Naive thymus-derived CD4-positive, alpha-beta T cell (primary cell): ENCODE measurements at regions not wholly inside any gene's neighbourhood (a gene's known extent, or its start where the extent isn't known, plus 50 kb on each side); places are given as distances from the start of the nearest gene placed in this dataset.

Experiments used
- ATAC-seq: fragments of 150-1000 bp; cut with Tn5 transposase; 2 replicates; pipeline ENCODE4 v1.10.0; 2021; ENCODE audit warnings: mild to moderate bottlenecking, moderate library complexity
- CTCF ChIA-PET: fragments of 350-600 bp; sonication (Branson Sonifier 250); formaldehyde crosslinking; loops from one replicate; lab custom pipeline; 2021; ENCODE audit warnings: antibody characterized with exemption; lab: Charles Lee
- POLR2A ChIA-PET: fragments of 350-600 bp; sonication (Branson Sonifier 250); formaldehyde crosslinking; loops from one replicate; lab custom pipeline; 2021; ENCODE audit warnings: antibody characterized with exemption, inconsistent platforms; lab: Charles Lee
- DNase-seq, 9 donors: peaks; one replicate each; pipeline versions ENCODE4 v3.0.0 to v3.0.0-alpha.2; 2020 to 2022; ENCODE audit warnings: mixed read lengths in 1 of 9
- H3K27ac ChIP-seq: one replicate; pipeline ENCODE4 v1.7.0; 2013; ENCODE audit warnings: mild to moderate bottlenecking, low read depth, low read length, moderate library complexity
- H3K27me3 ChIP-seq, 2 donors: one replicate each; pipeline ENCODE4 v1.7.0; 2013; ENCODE audit warnings: low read length in 2 of 2, mild to moderate bottlenecking in 2 of 2, moderate library complexity in 2 of 2; ENCODE audit not compliant: control insufficient read depth in 2 of 2, insufficient read depth in 2 of 2
- H3K36me3 ChIP-seq, 3 experiments: 1 replicate in 2 of 3; 2 replicates in 1 of 3; pipeline ENCODE4 v1.7.0; 2013; ENCODE audit warnings: low read length in 3 of 3, mild to moderate bottlenecking in 3 of 3, moderate library complexity in 1 of 3; ENCODE audit not compliant: insufficient read depth in 3 of 3, control insufficient read depth in 2 of 3
- H3K4me1 ChIP-seq, 2 donors: one replicate each; pipeline ENCODE4 v1.7.0; 2013; ENCODE audit warnings: low read length in 2 of 2, mild to moderate bottlenecking in 2 of 2, moderate library complexity in 1 of 2; ENCODE audit not compliant: control insufficient read depth in 2 of 2, insufficient read depth in 2 of 2
- H3K4me3 ChIP-seq: 2 replicates; pipeline ENCODE4 v1.7.0; 2013; ENCODE audit warnings: mild to moderate bottlenecking, low read length
- H3K9me3 ChIP-seq, 3 experiments: 1 replicate in 2 of 3; 2 replicates in 1 of 3; pipeline ENCODE4 v1.7.0; 2013; ENCODE audit warnings: low read length in 3 of 3; ENCODE audit not compliant: control insufficient read depth in 2 of 3
- H3K27ac Mint-ChIP-seq, 9 donors: one replicate each; pipeline ENCODE4 v1.8.0; 2020 to 2022; ENCODE audit warnings: mixed read lengths in 9 of 9, mild to moderate bottlenecking in 8 of 9, moderate library complexity in 5 of 9, inconsistent platforms in 2 of 9
- H3K27me3 Mint-ChIP-seq, 5 donors: one replicate each; pipeline ENCODE4 v1.8.0; 2021 to 2022; ENCODE audit warnings: mixed read lengths in 5 of 5, mild to moderate bottlenecking in 1 of 5
- H3K36me3 Mint-ChIP-seq, 5 donors: one replicate each; pipeline ENCODE4 v1.8.0; 2020 to 2022; ENCODE audit warnings: mixed read lengths in 5 of 5, mild to moderate bottlenecking in 3 of 5, inconsistent platforms in 1 of 5
- H3K4me1 Mint-ChIP-seq, 7 donors: one replicate each; pipeline ENCODE4 v1.8.0; 2020 to 2022; ENCODE audit warnings: mixed read lengths in 7 of 7, mild to moderate bottlenecking in 3 of 7, inconsistent platforms in 1 of 7
- H3K4me3 Mint-ChIP-seq, 10 donors: one replicate each; pipeline ENCODE4 v1.8.0; 2020 to 2022; ENCODE audit warnings: mild to moderate bottlenecking in 10 of 10, mixed read lengths in 10 of 10, moderate library complexity in 6 of 10, inconsistent platforms in 2 of 10
- H3K9me3 Mint-ChIP-seq, 11 donors: one replicate each; pipeline ENCODE4 v1.8.0; 2020 to 2022; ENCODE audit warnings: mixed read lengths in 11 of 11, mild to moderate bottlenecking in 4 of 11, inconsistent platforms in 1 of 11, moderate library complexity in 1 of 11
- intact Hi-C, 2 donors: fragments of 100-400 bp; cut with micrococcal nuclease; formaldehyde crosslinking; loops; one replicate each; pipeline ENCODE4 v1.15.1; 2023

DNA sequence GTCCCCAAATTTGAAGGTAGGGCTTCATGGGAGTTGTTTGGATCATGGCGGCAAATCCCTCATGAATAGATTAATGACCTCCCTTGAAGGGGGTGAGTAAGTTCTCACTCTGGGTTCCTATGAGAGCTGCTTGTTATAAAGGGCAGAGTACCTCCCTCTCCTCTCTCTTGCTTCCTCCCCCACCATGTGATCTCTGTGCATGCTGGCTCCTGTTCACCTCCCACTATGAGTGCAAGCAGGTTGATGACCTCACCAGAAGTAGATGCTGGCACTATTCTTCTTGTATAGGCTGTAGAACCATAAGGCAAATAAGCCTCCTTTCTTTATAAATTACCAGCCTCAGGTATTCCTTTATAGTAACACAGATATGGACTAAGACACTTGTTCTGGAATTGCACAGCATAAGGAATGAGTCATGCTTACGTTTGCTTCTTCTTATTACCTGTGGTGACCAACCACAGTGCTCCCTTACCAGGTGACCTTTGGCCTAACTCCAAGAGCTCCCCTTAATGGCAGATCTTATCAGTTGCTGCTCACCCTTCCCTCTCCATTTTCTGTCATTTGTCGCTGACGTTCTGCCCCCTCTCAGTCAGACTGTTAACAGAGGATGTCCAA, 559.5 kb upstream of the GCFC2 start:
- Histone ChIP-seq H3K27me3 (no peaks in the 10 kb centered on the region), H3K9me3 (no peaks in the 10 kb centered on the region), H3K27ac (no peak overlapping the region), H3K4me3 (no peak overlapping the region), H3K4me1 (no peaks in the 10 kb centered on the region), H3K36me3 (no peaks in the 10 kb centered on the region)
- CTCF ChIA-PET, result no interaction called here
- DNase-seq (no peak), ATAC-seq (no peak)
- H3K4me3 Mint-ChIP-seq, result no peak overlapping the region
- no peaks in the 10 kb centered on the region for H3K36me3 Mint-ChIP-seq
- peaks cover 0 to 5% (median 0%) of the 10 kb centered on the region in 11 donors for H3K9me3 Mint-ChIP-seq
- intact Hi-C loops, result loop anchor here in 1 of 2 donors (5.0 kb wide), 1 partner anchor 1972 kb away; no protein-coding TSS in a partner anchor
- no peaks in the 10 kb centered on the region for H3K27me3 Mint-ChIP-seq
- H3K27ac Mint-ChIP-seq, result no peak overlapping the region
- H3K4me1 Mint-ChIP-seq, result no peaks in the 10 kb centered on the region
- POLR2A ChIA-PET, result no interaction called here

DNA sequence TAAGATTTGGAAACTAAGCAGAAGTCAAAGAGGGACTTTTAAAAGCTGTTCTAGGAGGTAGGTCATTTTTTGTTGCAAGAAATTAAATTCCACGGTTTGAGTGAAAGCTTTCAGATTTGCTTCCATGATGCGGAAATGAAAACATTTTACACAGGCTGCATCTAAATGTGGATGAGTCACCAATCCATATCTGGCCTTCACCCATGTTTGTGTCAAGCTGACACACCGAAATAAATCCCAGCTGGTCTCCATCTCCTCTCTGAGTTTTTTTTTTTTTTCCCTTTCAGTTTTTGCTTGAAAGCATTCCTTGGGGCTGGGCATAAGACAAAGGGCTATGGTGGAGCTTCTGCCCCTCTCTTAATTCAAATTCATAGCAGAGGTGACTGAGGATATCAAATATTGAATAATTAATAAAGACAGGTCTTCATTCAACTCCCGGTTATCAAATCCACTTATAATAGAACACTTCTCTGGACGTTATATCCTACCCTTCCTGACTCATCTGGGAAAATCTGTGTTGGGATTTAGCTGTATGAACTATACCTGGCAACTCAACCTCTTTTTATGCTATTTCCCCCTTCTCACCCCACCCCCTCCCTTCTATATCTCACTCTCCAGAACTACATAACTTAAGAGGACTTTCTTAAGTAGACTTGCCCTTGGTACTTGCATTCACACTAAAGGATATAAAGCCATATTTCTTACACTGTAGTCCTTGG, 558.3 kb upstream of the GCFC2 start:
- H3K4me1 Mint-ChIP-seq, result no peaks in the 10 kb centered on the region

GRCh38 chr2:76268484-76268883, 557.8 kb upstream of the GCFC2 start:
- CTCF ChIA-PET, result no interaction called here

More for the DNA sequence above, 558.3 kb upstream of the GCFC2 start:
- H3K4me3 ChIP-seq, result no peak overlapping the region
- DNase-seq (no peak), ATAC-seq (no peak)
- H3K27ac ChIP-seq, result no peak overlapping the region
- ChIA-PET CTCF (no interaction called here), POLR2A (no interaction called here)
- no peaks in the 10 kb centered on the region for H3K36me3 ChIP-seq
- H3K9me3 ChIP-seq, result no peaks in the 10 kb centered on the region
- Mint-ChIP-seq H3K4me3 (no peak overlapping the region), H3K27me3 (no peaks in the 10 kb centered on the region), H3K27ac (no peak overlapping the region), H3K9me3 (peaks cover 0 to 5% (median 0%) of the 10 kb centered on the region in 11 donors), H3K36me3 (no peaks in the 10 kb centered on the region)
- no peaks in the 10 kb centered on the region for H3K4me1 ChIP-seq
- H3K27me3 ChIP-seq, result no peaks in the 10 kb centered on the region
- intact Hi-C loops, result no loop called here

DNA sequence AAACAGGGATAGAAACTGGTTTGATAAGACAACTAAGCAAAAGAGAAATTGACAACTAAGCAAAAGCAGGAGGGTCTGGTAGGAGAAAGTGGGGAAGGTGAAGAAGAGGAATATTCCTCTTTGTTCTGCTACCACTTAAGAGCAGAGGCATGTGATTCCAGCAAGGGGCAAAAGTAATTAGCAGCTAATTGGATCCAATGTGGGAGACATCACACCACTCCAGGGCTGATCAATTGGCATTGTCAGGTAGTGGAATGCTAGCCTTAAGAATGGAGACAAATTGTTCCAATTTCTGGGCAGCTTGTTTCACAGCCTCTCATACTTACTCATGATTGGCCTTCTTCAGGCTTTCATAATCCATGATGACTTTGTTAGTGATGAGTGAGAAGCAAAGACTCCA, 547.1 kb upstream of the GCFC2 start:
- Histone ChIP-seq H3K27me3 (no peaks in the 10 kb centered on the region), H3K9me3 (no peaks in the 10 kb centered on the region), H3K4me1 (no peaks in the 10 kb centered on the region), H3K36me3 (no peaks in the 10 kb centered on the region), H3K27ac (no peak overlapping the region), H3K4me3 (no peak overlapping the region)
- Mint-ChIP-seq H3K9me3 (peaks cover 0 to 8% (median 0%) of the 10 kb centered on the region in 11 donors), H3K4me3 (no peak overlapping the region), H3K4me1 (no peaks in the 10 kb centered on the region), H3K36me3 (no peaks in the 10 kb centered on the region), H3K27me3 (no peaks in the 10 kb centered on the region), H3K27ac (no peak overlapping the region)
- ATAC-seq (no peak), DNase-seq (no peak)
- CTCF ChIA-PET, result no interaction called here
- POLR2A ChIA-PET, result no interaction called here
- intact Hi-C loops, result no loop called here

More at GRCh38 chr2:76268484-76268883, 557.8 kb upstream of the GCFC2 start:
- Mint-ChIP-seq H3K9me3 (peaks cover 0 to 5% (median 0%) of the 10 kb centered on the region in 11 donors), H3K27me3 (no peaks in the 10 kb centered on the region), H3K36me3 (no peaks in the 10 kb centered on the region), H3K4me3 (no peak overlapping the region), H3K27ac (no peak overlapping the region), H3K4me1 (no peaks in the 10 kb centered on the region)
- intact Hi-C loops, result no loop called here
- no peaks in the 10 kb centered on the region for H3K36me3 ChIP-seq
- DNase-seq (no peak), ATAC-seq (no peak)
- H3K4me1 ChIP-seq, result no peaks in the 10 kb centered on the region
- H3K27me3 ChIP-seq, result no peaks in the 10 kb centered on the region
- no peak overlapping the region for H3K27ac ChIP-seq
- no peaks in the 10 kb centered on the region for H3K9me3 ChIP-seq
- POLR2A ChIA-PET, result no interaction called here
- H3K4me3 ChIP-seq, result no peak overlapping the region

DNA sequence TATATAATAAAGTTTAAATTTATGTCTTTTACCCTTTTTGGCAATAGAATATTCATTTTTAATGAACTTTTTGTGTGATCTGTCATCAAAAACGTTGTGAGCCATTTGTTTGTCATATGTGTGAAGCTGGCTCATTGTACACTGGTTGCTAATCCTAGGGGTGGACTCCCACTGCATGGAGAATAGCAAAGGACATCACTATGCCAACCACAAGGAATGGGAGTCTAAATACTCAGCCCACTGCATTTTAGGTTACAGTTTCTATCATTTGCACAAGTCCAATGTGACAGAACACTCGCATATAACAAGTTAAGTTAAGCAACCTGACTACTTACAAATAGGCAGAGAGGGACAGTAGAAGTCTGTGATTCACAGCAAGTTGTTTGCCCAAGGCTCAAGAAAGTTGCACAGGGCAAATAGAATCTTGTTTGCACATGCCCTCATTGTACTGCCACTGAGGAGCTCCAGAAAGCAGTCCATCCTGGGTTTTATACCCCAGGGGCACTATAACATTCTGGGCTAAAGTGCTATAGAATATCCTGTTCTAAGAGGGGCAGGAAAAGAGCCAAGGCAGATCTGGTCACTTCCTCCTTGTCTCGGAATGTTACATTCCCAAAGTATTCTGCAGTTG, 545.9 kb upstream of the GCFC2 start:
- Histone ChIP-seq H3K27me3 (no peaks in the 10 kb centered on the region), H3K9me3 (no peaks in the 10 kb centered on the region), H3K27ac (no peak overlapping the region), H3K36me3 (no peaks in the 10 kb centered on the region), H3K4me3 (no peak overlapping the region), H3K4me1 (no peaks in the 10 kb centered on the region)
- ChIA-PET POLR2A (no interaction called here), CTCF (no interaction called here)
- no peak overlapping the region for H3K4me3 Mint-ChIP-seq
- H3K4me1 Mint-ChIP-seq, result no peaks in the 10 kb centered on the region
- H3K36me3 Mint-ChIP-seq, result no peaks in the 10 kb centered on the region
- intact Hi-C loops, result no loop called here
- H3K9me3 Mint-ChIP-seq, result peaks cover 0 to 10% (median 0%) of the 10 kb centered on the region in 11 donors
- H3K27ac Mint-ChIP-seq, result no peak overlapping the region
- H3K27me3 Mint-ChIP-seq, result no peaks in the 10 kb centered on the region
- no peak for ATAC-seq
- DNase-seq, result no peak

- Histone ChIP-seq H3K36me3 (no peaks in the 10 kb centered on the region), H3K4me1 (no peaks in the 10 kb centered on the region), H3K9me3 (no peaks in the 10 kb centered on the region), H3K4me3 (no peak overlapping the region), H3K27me3 (no peaks in the 10 kb centered on the region), H3K27ac (no peak overlapping the region)
- Mint-ChIP-seq H3K4me3 (no peak overlapping the region), H3K4me1 (peaks cover 0 to 2% (median 0%) of the 10 kb centered on the region in 7 donors), H3K27me3 (no peaks in the 10 kb centered on the region), H3K36me3 (no peaks in the 10 kb centered on the region), H3K9me3 (peaks cover 0 to 6% (median 0%) of the 10 kb centered on the region in 11 donors), H3K27ac (no peak overlapping the region)
- no peak for DNase-seq
- POLR2A ChIA-PET, result no interaction called here
- CTCF ChIA-PET, result no interaction called here
- no peak for ATAC-seq
- intact Hi-C loops, result no loop called here
Observed at GRCh38 chr2:76252704-76253103, 542.0 kb upstream of the GCFC2 start.
